Kidney epithelial cell (primary cell): ENCODE measurements at regions not wholly inside any gene's neighbourhood (a gene's known extent, or its start where the extent isn't known, plus 50 kb on each side); places are given as distances from the start of the nearest gene placed in this dataset.

Experiments used
- DNase-seq: peaks from one replicate; pipeline ENCODE4 v3.0.0-alpha.2; 2010; ENCODE audit warnings: low read depth
- H3K27me3 ChIP-seq: 2 replicates; pipeline ENCODE4 v1.6.0; 2011; ENCODE audit warnings: low read length; ENCODE audit not compliant: control insufficient read depth, insufficient read depth
- H3K36me3 ChIP-seq: 2 replicates; pipeline ENCODE4 v1.5.1; 2011; ENCODE audit warnings: low read length; ENCODE audit not compliant: control insufficient read depth, insufficient read depth
- H3K4me3 ChIP-seq: 2 replicates; pipeline ENCODE4 v1.5.1; 2011; ENCODE audit warnings: low read depth, mild to moderate bottlenecking, control low read depth, low read length
- CTCF ChIP-seq: IDR thresholded peaks from 2 replicates; pipeline ENCODE4 v1.5.1; 2011; ENCODE audit warnings: mild to moderate bottlenecking, moderate library complexity, low read length, control low read depth, inconsistent platforms; ENCODE audit not compliant: insufficient read depth, poor library complexity, severe bottlenecking

GRCh38 chr3:178271740-178272387, 264.4 kb upstream of the KCNMB2 start:
- no peak for DNase-seq
- Histone ChIP-seq H3K27me3 (no peaks in the 10 kb centered on the region), H3K4me3 (no peak overlapping the region), H3K36me3 (no peaks in the 10 kb centered on the region)
- TF ChIP-seq CTCF: no peak

- DNase-seq: no peak
- no peaks in the 10 kb centered on the region for H3K27me3 ChIP-seq
- no peaks in the 10 kb centered on the region for H3K36me3 ChIP-seq
- H3K4me3 ChIP-seq: no peak overlapping the region
- TF ChIP-seq CTCF: no peak
Observed at GRCh38 chr3:178272841-178273240, 263.4 kb upstream of the KCNMB2 start.

- no peak for TF ChIP-seq CTCF
- DNase-seq: no peak
Observed at GRCh38 chr3:178274711-178275110, 261.5 kb upstream of the KCNMB2 start.

GRCh38 chr3:178275311-178275710, 260.9 kb upstream of the KCNMB2 start:
- H3K4me3 ChIP-seq: no peak overlapping the region
- TF ChIP-seq CTCF: no peak
- no peak for DNase-seq
- no peaks in the 10 kb centered on the region for H3K36me3 ChIP-seq
- H3K27me3 ChIP-seq: no peaks in the 10 kb centered on the region

More at GRCh38 chr3:178274711-178275110, 261.5 kb upstream of the KCNMB2 start:
- H3K27me3 ChIP-seq: no peaks in the 10 kb centered on the region
- H3K36me3 ChIP-seq: no peaks in the 10 kb centered on the region
- H3K4me3 ChIP-seq: no peak overlapping the region

- DNase-seq: no peak
- no peaks in the 10 kb centered on the region for H3K36me3 ChIP-seq
Observed at GRCh38 chr3:178275793-178276192, 260.4 kb upstream of the KCNMB2 start.

More at GRCh38 chr3:178275793-178276192, 260.4 kb upstream of the KCNMB2 start:
- Histone ChIP-seq H3K4me3 (no peak overlapping the region), H3K27me3 (no peaks in the 10 kb centered on the region)
- TF ChIP-seq CTCF: no peak
